Prostate gland (tissue), 2 donors: ENCODE measurements at regions not wholly inside any gene's neighbourhood (a gene's known extent, or its start where the extent isn't known, plus 50 kb on each side); places are given as distances from the start of the nearest gene placed in this dataset.

Source experiments
- POLR2A ChIP-seq: fragments of 450-650 bp; IDR thresholded peaks from one replicate; pipeline ENCODE4 v1.6.1; 2016; ENCODE audit warnings: antibody characterized with exemption, mild to moderate bottlenecking
- TF ChIP-seq, protein P1 (sequence below), 4 experiments: fragments of 200-600 bp in 2 of 4; fragments of 450-650 bp in 2 of 4; sonication (generic) in 2 of 4; IDR thresholded peaks; 1 replicate in 3 of 4; 2 replicates in 1 of 4; pipeline ENCODE4 v1.5.1; 2016 to 2019; ENCODE audit warnings: antibody characterized with exemption in 4 of 4, mild to moderate bottlenecking in 2 of 4, moderate library complexity in 2 of 4

DNA sequence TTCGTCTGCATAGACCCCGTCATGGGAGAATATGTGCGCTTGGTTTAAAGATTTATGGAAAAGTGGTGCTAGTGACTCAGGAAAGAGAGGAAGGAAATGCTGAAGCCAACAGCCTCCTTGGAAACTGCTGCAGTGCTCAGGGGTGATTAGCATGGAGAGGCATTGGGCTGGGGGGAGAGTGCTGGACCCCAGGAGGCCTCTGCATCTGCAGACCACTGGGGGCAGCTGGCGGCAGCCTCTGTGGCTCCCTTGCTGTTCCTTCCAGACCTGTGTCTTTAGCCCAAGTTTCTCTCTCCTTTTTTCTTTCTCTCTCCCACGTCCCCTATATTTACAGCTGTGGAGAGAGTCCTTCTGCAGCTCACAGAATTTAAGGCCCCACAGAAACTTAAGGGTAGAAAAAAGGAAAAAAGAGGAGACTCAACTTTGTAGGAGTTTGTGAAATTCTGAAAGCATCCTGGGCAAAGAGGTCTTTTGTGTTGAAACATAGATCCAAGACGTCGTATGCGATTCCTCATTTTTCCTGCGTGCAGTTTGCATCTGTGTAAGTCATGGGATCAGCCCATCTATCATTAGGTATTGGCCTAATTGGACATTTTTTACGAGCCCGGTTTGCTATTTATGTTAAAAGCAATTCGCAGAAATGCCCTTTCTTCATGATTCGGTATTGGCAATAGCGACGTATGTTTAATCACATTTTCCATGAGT lies 116.2 kb upstream of the ZNF536 start:
- TF ChIP-seq, protein P1, sequence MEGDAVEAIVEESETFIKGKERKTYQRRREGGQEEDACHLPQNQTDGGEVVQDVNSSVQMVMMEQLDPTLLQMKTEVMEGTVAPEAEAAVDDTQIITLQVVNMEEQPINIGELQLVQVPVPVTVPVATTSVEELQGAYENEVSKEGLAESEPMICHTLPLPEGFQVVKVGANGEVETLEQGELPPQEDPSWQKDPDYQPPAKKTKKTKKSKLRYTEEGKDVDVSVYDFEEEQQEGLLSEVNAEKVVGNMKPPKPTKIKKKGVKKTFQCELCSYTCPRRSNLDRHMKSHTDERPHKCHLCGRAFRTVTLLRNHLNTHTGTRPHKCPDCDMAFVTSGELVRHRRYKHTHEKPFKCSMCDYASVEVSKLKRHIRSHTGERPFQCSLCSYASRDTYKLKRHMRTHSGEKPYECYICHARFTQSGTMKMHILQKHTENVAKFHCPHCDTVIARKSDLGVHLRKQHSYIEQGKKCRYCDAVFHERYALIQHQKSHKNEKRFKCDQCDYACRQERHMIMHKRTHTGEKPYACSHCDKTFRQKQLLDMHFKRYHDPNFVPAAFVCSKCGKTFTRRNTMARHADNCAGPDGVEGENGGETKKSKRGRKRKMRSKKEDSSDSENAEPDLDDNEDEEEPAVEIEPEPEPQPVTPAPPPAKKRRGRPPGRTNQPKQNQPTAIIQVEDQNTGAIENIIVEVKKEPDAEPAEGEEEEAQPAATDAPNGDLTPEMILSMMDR (IDR thresholded peaks at IDR 0.05), result no peak
- TF ChIP-seq POLR2A, result no peak
